AG09319 (cell line): ENCODE measurements at regions not wholly inside any gene's neighbourhood (a gene's known extent, or its start where the extent isn't known, plus 50 kb on each side); places are given as distances from the start of the nearest gene placed in this dataset.

Source experiments
- DNase-seq: peaks from one replicate; pipeline ENCODE4 v3.0.0-alpha.2; 2010; ENCODE audit warnings: low read depth; ENCODE audit errors: extremely low read depth
- TF ChIP-seq, protein P1 (sequence below): IDR thresholded peaks from 2 replicates; pipeline ENCODE4 v1.5.1; 2011; ENCODE audit warnings: low read depth, mild to moderate bottlenecking, inconsistent platforms, low read length, moderate library complexity

DNA sequence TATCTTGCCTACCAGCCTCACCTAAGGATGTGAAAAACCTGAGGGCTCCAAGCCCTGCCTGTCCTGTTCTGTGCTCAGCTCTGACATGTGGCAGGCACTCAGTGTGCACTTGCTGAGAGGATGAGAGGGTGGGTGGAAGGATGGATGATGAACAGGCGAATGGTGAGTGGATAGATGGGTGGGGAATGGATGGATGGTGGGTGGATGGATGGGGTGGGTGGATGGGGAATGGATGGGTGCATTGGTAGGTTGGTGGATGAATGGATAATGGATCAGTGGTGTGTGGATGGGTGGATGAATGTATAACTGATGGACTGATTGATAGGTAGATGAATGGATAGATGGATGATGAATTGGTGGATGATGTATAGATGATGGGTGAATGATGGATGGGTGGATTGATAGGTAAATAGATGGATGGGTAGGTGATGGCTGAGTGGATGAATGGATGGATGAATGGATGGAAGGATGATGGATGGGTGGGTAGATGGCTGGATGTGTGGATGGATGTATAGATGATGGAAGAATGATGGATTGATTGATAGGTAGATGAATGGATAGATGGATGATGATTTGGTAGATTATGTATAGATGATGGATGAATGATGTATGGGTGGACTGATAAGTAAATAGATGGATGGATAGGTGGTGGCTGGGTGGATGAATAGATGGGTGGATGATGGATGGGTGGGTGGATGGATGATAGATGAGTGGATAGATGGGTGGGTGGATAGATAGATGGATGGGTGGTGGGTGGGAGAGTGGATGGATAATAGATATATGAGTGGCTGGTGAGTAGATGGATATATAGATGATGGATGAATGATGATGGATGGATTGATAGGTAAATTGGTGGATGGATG lies 69.3 kb upstream of the NKX1-1 start:
- TF ChIP-seq, protein P1, sequence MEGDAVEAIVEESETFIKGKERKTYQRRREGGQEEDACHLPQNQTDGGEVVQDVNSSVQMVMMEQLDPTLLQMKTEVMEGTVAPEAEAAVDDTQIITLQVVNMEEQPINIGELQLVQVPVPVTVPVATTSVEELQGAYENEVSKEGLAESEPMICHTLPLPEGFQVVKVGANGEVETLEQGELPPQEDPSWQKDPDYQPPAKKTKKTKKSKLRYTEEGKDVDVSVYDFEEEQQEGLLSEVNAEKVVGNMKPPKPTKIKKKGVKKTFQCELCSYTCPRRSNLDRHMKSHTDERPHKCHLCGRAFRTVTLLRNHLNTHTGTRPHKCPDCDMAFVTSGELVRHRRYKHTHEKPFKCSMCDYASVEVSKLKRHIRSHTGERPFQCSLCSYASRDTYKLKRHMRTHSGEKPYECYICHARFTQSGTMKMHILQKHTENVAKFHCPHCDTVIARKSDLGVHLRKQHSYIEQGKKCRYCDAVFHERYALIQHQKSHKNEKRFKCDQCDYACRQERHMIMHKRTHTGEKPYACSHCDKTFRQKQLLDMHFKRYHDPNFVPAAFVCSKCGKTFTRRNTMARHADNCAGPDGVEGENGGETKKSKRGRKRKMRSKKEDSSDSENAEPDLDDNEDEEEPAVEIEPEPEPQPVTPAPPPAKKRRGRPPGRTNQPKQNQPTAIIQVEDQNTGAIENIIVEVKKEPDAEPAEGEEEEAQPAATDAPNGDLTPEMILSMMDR: no peak
- no peak for DNase-seq

DNA sequence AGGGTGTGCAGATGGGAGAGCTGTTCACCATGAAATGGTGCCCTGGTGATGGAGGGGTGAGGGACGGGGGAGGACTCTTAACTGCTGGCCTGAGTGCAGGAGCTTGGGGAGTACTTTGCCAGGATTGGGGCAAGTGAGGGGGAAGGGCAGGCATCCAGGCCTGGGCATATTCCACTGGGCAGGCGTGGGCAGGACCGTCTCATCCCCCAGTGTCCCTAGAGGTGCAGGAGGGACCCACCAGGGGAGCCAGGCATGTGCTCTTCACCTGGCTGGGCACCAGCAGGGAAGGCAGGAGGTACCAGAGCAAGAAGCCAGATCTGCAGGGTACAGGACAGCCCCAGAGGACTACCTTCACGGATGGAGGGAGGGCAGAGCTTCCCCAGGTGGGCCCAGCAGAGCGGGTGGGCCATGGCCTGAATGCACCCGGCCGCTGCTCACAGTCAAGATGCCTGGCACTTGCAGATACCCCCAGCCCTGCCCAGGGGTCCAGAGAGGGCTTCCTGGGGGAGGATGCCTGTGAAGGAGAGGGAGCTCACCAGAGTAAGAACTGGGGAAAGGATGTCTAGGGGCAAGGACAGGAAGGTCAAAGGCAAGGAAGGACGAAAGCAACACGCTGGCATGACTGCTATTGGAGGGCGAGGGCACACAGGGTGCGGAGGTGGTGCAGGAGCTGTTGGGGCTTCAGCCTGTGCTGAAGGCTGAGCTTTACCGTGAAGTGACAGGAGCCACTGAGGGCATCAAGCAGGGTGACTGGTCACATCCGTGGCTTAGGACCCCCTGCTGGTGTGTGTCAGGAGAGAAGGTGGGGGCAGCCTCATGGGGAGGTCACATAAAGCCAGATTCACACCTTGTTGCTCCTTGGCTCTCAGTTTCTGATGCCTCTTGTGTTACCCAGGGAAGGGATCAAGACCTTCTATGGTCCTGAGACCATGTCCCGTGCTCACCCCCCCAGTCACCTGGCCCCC lies 68.2 kb upstream of the NKX1-1 start:
- DNase-seq: no peak
- TF ChIP-seq, protein P1: no peak

DNA sequence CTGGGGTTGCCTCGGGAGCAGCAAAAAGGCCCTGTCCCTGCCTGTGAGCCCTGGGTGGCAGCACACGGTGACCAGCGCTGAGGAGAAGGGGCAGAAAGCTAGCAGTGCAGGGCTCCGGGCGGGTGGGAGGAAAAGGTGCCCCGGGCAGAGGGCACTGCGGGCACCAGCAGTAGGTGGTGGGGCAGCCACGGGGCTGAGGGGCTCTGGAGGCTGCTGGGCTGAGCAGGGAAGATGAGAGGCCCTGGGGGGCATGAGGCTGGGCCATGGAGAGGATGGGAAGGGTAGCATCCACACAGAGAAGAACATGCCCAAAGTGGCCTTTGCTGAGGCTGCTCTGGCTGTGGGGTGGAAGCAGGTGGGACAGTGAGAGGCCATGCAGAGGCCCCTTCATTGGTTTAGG lies 67.5 kb upstream of the NKX1-1 start:
- no peak for DNase-seq
- TF ChIP-seq, protein P1: no peak

DNA sequence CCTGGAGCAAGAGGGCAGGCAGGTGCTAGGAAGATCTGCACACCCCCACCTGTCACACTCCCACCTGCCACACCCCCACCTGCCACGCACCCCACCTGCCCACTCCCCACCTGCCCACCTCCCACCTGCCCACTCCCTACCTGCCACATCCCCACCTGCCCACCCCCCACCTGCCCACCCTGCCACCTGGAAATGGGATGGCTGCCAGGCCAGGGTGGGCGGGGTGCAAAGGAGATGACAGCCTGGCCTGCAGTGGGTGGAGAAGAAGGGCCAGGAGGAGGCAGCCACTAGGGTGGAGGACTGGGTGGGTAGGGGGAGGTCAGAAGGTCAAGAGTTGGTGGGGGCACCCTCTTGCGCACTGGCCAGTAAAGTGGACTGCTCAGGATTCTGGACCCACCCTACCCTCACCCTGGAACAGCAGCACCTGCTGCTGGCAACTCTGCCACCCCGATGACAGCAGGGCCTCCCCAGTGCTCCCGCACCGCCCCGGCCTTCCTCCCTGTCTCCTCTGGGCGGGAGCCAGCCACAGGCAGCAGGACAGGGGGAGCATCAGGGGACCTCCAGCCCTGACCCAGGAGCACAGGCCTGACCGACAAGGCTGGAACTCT lies 66.8 kb upstream of the NKX1-1 start:
- DNase-seq: no peak
- TF ChIP-seq, protein P1: no peak

DNA sequence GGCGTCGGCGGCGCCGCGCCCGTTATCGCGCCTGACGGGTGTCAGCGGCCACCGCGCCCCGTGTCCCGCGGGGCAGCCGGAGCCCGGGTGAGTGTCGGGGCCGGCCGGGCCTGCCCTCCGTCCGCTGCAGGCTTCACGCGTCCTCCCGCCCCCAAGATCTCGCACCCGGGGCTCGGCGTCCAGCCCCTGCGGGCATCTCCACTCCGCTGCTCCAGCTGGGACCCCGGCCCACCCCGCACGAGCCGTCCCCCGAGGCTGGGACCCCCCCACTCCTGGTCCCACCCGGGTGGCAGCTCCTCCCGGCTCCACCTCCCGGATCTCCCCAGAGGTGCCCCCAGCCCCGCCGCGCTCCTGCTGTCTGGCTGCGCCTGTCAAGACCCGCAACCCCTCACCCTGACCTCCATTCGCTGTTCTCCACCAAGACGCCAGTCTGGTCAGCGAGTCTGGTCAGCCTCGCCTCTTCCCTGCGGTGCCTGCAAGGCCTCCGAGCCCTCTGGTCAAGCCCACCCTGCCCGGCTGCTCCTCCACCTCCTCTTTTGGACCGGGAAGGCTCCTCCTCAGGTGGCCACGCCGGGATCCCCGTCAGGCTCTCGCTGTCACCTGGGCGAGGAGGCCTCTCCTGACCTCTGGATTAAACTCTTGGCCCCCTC lies 66.0 kb upstream of the NKX1-1 start:
- TF ChIP-seq, protein P1: no peak
- no peak for DNase-seq

DNA sequence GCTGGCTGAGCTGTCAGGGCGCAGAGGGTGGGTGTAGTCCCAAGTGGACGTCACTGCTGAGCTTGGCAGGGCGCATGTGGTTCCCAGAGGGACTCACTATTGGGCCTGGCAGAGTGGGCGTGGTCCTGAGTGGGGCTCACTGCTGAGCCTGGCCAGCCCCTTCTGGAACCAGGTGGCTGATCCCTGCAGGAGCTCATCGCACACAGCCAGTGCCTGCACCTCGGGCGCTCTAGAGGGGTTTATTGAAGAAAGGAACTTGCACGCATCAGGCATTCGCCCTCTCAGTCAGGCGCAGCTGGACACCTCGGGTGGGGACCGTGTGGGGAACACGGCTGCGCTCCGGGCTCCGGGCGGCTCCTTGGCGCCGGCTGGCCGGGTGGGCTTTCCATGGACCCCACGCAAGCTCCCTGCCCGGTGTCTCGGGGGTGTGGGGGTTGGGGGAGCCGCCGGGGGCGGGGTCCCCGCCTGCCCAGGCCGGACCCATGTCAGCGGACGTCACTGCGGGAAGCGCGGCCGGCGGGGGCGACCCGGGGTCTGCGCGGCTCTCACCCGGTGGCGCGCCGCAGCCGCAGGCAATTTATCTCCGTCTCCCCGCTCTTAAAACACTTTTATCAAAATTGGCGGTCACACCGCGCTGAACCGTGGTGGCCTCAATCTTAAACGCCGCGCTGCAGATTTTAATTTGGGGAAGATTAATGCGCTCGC lies 65.4 kb upstream of the NKX1-1 start:
- TF ChIP-seq, protein P1: no peak
- DNase-seq: no peak
